ENCODE measurements at regions not wholly inside any gene's neighbourhood (a gene's known extent, or its start where the extent isn't known, plus 50 kb on each side); places are given as distances from the start of the nearest gene placed in this dataset.

DNA sequence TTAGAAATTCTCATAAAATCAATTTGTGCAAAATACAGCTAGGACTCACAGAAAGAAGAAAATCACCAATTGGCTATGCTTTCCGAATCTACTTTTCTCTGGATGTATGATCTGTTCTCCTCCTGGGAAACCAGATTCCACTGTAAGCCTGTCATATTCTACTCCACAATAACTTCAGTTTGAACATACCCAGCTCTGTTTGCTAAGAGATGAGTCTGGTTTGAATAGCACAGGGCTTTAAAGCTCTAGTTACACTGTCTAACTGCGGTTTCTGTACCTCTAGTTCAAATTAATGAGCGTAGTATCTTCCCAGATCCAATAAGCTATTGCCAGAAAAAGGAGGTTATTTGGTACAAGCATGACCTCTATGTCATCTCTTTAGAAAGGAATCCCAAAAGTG lies 270.1 kb downstream of the DAD1 start:
- TF ChIP-seq, protein P1, sequence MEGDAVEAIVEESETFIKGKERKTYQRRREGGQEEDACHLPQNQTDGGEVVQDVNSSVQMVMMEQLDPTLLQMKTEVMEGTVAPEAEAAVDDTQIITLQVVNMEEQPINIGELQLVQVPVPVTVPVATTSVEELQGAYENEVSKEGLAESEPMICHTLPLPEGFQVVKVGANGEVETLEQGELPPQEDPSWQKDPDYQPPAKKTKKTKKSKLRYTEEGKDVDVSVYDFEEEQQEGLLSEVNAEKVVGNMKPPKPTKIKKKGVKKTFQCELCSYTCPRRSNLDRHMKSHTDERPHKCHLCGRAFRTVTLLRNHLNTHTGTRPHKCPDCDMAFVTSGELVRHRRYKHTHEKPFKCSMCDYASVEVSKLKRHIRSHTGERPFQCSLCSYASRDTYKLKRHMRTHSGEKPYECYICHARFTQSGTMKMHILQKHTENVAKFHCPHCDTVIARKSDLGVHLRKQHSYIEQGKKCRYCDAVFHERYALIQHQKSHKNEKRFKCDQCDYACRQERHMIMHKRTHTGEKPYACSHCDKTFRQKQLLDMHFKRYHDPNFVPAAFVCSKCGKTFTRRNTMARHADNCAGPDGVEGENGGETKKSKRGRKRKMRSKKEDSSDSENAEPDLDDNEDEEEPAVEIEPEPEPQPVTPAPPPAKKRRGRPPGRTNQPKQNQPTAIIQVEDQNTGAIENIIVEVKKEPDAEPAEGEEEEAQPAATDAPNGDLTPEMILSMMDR (conservative IDR thresholded peaks at IDR 0.05): no peak
- no peak for TF ChIP-seq EZH2 (IDR thresholded peaks at IDR 0.05; ENCODE audit: low read depth)

All from PC-9 (cell line).